Right lobe of liver (tissue), 6 donors: ENCODE measurements at regions not wholly inside any gene's neighbourhood (a gene's known extent, or its start where the extent isn't known, plus 50 kb on each side); places are given as distances from the start of the nearest gene placed in this dataset.
A peak's percentile ranks its signal among the peaks of the same experiment; 100 is the strongest.

Experiments used
- ATAC-seq, 4 donors: fragments of 200-7000 bp; cut with Tn5 transposase; one replicate each; pipeline ENCODE4 v1.9.1; 2020; ENCODE audit warnings: mild to moderate bottlenecking in 4 of 4, moderate library complexity in 4 of 4
- DNase-seq, 3 donors: peaks; one replicate each; pipeline ENCODE4 v3.0.0-alpha.2; 2020
- H3K27ac ChIP-seq, 3 donors: fragments of 200-600 bp; one replicate each; pipeline ENCODE4 v1.8.0; 2022
- H3K27me3 ChIP-seq, 2 donors: fragments of 200-600 bp; one replicate each; pipeline ENCODE4 v1.8.0; 2022
- H3K36me3 ChIP-seq, 4 donors: fragments of 200-600 bp; sonication (generic) in 1 of 4; one replicate each; pipeline versions ENCODE4 v1.5.1 to v1.8.0; 2017 to 2022; ENCODE audit warnings: control low read depth in 1 of 4
- H3K4me1 ChIP-seq, 4 donors: fragments of 200-600 bp; sonication (generic) in 1 of 4; one replicate each; pipeline versions ENCODE4 v1.5.1 to v1.8.0; 2017 to 2022; ENCODE audit warnings: control low read depth in 1 of 4
- H3K4me3 ChIP-seq, 3 donors: fragments of 200-600 bp; one replicate each; pipeline ENCODE4 v1.8.0; 2022
- H3K9me3 ChIP-seq, 4 donors: fragments of 200-600 bp; sonication (generic) in 1 of 4; one replicate each; pipeline versions ENCODE4 v1.5.1 to v1.8.0; 2017 to 2022; ENCODE audit warnings: control low read depth in 1 of 4
- POLR2A ChIP-seq: fragments of 450-650 bp; IDR thresholded peaks from one replicate; pipeline ENCODE4 v1.6.1; 2017; ENCODE audit warnings: antibody characterized with exemption, mild to moderate bottlenecking
- WGBS: methylation state at CpG from one replicate; pipeline ENCODE4 v1.1.6; 2018; ENCODE audit warnings: low coverage, low lambda C conversion rate; ENCODE audit not compliant: insufficient coverage; ENCODE audit errors: missing lambda C conversion rate; 5-methylcytosine and 5-hydroxymethylcytosine counted together
- intact Hi-C, 2 donors: fragments of 100-400 bp; cut with DNase I; formaldehyde crosslinking; loops; one replicate each; pipeline versions ENCODE4 v1.11.2 to v1.14.1; 2022
- TF ChIP-seq, protein P1 (sequence below), 4 donors: fragments of 200-600 bp in 3 of 4; fragments of 450-650 bp in 1 of 4; IDR thresholded peaks; one replicate each; pipeline versions ENCODE4 v1.5.1 to v1.8.0; 2016 to 2022; ENCODE audit warnings: antibody characterized with exemption in 4 of 4, mild to moderate bottlenecking in 2 of 4
- donor health status: DM: no; HTN: yes; CAD: no.
- donor health status: DM: no; HTN: no; CAD: no.
- donor health status: DM: no; HTN: no; CAD: no.
- donor health status: DM: no; HTN: yes; CAD: no.
- donor health status: DM: no; HTN: yes; CAD: no.

DNA sequence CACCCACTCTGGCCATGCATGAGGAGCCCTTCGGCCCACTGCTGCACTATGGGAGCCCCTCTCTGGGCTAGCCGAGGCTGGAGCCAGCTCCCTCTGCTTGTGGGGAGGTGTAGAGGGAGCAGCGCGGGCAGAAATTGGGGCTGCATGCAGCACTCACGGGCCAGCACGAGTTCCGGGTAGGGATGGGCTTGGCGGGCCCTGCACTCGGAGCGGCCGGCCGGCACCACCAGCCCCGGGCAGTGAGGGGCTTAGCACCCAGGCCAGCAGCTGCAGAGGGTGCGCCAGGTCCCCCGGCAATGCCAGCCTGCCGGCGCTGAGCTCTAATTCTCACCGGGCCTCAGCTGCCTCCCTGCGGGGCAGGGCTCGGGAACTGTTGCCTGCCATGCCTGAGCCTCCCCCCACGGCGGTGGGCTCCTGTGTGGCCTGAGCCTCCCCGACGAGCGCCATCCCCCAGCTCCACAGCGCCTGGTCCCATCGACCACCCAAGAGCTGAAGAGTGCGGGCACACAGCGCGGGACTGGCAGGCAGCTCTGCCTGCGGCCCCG lies 209.0 kb downstream of the LTN1 start:
- peak in 2 of 3 donors; percentile 13 to 44 for DNase-seq
- H3K4me3 ChIP-seq, result no peak overlapping the region
- H3K9me3 ChIP-seq, result no peaks in the 10 kb centered on the region
- H3K36me3 ChIP-seq, result no peaks in the 10 kb centered on the region
- no peaks in the 10 kb centered on the region for H3K27me3 ChIP-seq
- intact Hi-C loops, result no loop called here
- H3K4me1 ChIP-seq, result no peaks in the 10 kb centered on the region
- no peak overlapping the region for H3K27ac ChIP-seq
- WGBS, result 100% methylated on average over 1 of the region's 32 CpGs
- ATAC-seq, result no peak
- TF ChIP-seq, protein P1, sequence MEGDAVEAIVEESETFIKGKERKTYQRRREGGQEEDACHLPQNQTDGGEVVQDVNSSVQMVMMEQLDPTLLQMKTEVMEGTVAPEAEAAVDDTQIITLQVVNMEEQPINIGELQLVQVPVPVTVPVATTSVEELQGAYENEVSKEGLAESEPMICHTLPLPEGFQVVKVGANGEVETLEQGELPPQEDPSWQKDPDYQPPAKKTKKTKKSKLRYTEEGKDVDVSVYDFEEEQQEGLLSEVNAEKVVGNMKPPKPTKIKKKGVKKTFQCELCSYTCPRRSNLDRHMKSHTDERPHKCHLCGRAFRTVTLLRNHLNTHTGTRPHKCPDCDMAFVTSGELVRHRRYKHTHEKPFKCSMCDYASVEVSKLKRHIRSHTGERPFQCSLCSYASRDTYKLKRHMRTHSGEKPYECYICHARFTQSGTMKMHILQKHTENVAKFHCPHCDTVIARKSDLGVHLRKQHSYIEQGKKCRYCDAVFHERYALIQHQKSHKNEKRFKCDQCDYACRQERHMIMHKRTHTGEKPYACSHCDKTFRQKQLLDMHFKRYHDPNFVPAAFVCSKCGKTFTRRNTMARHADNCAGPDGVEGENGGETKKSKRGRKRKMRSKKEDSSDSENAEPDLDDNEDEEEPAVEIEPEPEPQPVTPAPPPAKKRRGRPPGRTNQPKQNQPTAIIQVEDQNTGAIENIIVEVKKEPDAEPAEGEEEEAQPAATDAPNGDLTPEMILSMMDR (IDR thresholded peaks at IDR 0.05), result no peak
- no peak for TF ChIP-seq POLR2A

DNA sequence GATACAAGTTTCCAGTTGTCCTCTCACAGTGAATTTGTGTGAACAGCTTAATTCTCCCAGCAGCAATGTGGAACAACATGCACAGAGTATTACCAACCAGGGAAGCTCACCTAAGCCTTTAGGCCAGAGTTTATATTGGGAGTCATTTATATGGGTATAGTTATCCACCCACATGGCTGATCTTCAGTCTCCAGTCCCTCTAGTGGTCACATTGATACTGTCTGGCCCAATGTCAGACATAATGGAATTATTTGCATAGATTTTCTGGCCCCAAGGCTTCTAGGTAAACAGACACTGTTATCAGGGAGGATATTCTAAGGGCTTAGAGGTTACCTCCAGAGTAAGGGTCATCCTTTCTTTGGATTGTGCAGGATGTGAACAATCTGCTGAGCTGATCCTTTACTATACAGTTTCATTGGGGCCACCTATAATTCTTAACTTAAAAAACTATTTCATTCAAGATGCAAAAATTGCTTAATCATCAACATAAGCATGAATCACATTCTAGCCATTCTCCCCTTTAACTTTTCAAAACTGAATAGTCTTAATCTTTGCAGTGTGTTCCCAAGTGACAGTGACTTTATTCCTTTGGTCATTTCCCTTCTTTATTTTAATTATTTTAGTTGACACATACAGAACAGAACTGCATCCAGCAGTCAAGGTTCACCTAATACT lies 210.9 kb downstream of the LTN1 start:
- H3K36me3 ChIP-seq, result no peaks in the 10 kb centered on the region
- no peaks in the 10 kb centered on the region for H3K9me3 ChIP-seq
- TF ChIP-seq POLR2A, result no peak
- TF ChIP-seq, protein P1 (IDR thresholded peaks at IDR 0.05), result peak; percentile 32 to 54 (median 40)
- no peak overlapping the region for H3K4me3 ChIP-seq
- no peaks in the 10 kb centered on the region for H3K4me1 ChIP-seq
- DNase-seq, result no peak
- no peaks in the 10 kb centered on the region for H3K27me3 ChIP-seq
- intact Hi-C loops, result no loop called here
- peak; percentile 58 to 77 (median 68) for ATAC-seq
- H3K27ac ChIP-seq, result no peak overlapping the region

DNA sequence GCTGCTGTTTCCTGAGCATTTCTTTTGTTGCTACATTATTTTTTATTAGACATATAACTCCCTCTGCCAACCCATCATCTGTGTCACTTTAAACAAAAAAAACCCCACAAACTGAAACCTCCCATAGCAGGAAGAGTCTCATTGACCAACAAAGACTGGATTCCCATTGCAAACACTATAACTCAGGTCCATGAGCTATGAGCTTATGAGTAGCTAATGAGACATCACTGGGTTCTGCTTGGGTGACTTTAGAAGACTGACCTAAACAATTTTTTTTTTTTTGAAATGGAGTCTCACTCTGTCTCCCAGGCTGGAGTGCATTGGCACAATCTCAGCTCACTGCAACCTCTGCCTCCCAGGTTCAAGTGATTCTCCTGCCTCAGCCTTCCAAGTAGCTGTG lies 212.8 kb downstream of the LTN1 start:
- DNase-seq (no peak), ATAC-seq (no peak)
- Histone ChIP-seq H3K36me3 (no peaks in the 10 kb centered on the region), H3K9me3 (no peaks in the 10 kb centered on the region), H3K4me1 (no peaks in the 10 kb centered on the region), H3K4me3 (no peak overlapping the region), H3K27me3 (no peaks in the 10 kb centered on the region), H3K27ac (no peak overlapping the region)
- TF ChIP-seq POLR2A, result no peak
- TF ChIP-seq, protein P1 (IDR thresholded peaks at IDR 0.05), result no peak
- intact Hi-C loops, result no loop called here

DNA sequence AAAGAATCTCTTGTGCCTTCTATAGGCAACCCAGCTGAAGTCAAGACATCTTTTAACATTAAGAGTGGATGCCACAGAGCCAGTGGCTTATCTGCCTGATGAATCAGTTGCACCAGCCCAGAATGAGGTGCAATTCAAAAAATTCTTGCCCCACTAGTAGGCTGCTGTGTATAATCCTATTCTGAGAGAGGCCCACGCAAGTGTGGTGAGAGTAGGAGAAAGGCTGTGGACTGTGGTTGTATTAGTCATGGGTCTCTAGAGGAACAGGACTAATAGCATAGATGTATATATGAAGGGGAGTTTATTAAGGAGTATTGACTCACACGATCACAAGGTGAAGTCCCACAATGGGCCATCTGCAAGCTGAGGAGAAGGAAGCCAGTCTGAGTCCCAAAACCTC lies 216.4 kb downstream of the LTN1 start:
- intact Hi-C loops, result no loop called here
- DNase-seq, result no peak
- H3K4me1 ChIP-seq, result peaks cover 0 to 34% (median 12%) of the 10 kb centered on the region in 4 donors
- no peak overlapping the region for H3K27ac ChIP-seq
- no peaks in the 10 kb centered on the region for H3K27me3 ChIP-seq
- 72% methylated on average over 2 of the region's 2 CpGs for WGBS
- no peak overlapping the region for H3K4me3 ChIP-seq
- no peaks in the 10 kb centered on the region for H3K36me3 ChIP-seq
- no peaks in the 10 kb centered on the region for H3K9me3 ChIP-seq
- TF ChIP-seq, protein P1 (IDR thresholded peaks at IDR 0.05), result no peak
- TF ChIP-seq POLR2A, result no peak
- no peak for ATAC-seq
